Fibroblast of pulmonary artery (primary cell): ENCODE measurements at regions not wholly inside any gene's neighbourhood (a gene's known extent, or its start where the extent isn't known, plus 50 kb on each side); places are given as distances from the start of the nearest gene placed in this dataset.
A peak's percentile ranks its signal among the peaks of the same experiment; 100 is the strongest.

Experiments
- DNase-seq: peaks from one replicate; pipeline ENCODE4 v3.0.0-alpha.2; 2010; ENCODE audit warnings: low read depth
- H3K4me3 ChIP-seq: replicated peaks from 2 replicates; pipeline ENCODE4 v1.5.1; 2011; ENCODE audit warnings: low read depth, mild to moderate bottlenecking, control low read depth, low read length, moderate library complexity
- CTCF ChIP-seq: IDR thresholded peaks from 2 replicates; pipeline ENCODE4 v1.5.1; 2011; ENCODE audit warnings: mild to moderate bottlenecking, control low read depth, low read length, inconsistent platforms; ENCODE audit errors: missing control alignments

GRCh38 chr11:28505232-28505631 lies 397.0 kb downstream of the METTL15 start:
- no peak for DNase-seq
- no peak for TF ChIP-seq CTCF
- H3K4me3 ChIP-seq: no peak overlapping the region

- H3K4me3 ChIP-seq: no peak overlapping the region
- no peak for DNase-seq
- no peak for TF ChIP-seq CTCF
Measured at GRCh38 chr11:28504555-28505110, 396.4 kb downstream of the METTL15 start.

GRCh38 chr11:28495333-28495732 lies 387.1 kb downstream of the METTL15 start:
- TF ChIP-seq CTCF: no peak
- no peak overlapping the region for H3K4me3 ChIP-seq
- no peak for DNase-seq

- DNase-seq: peak; percentile 8
- no peak overlapping the region for H3K4me3 ChIP-seq
- TF ChIP-seq CTCF: no peak
Measured at GRCh38 chr11:28491431-28491830, 383.2 kb downstream of the METTL15 start.

- H3K4me3 ChIP-seq: no peak overlapping the region
- peak; percentile 55 for DNase-seq
- no peak for TF ChIP-seq CTCF
Measured at GRCh38 chr11:28490773-28491382, 382.7 kb downstream of the METTL15 start.

GRCh38 chr11:28488336-28488735 lies 380.1 kb downstream of the METTL15 start:
- no peak for TF ChIP-seq CTCF
- DNase-seq: no peak
- no peak overlapping the region for H3K4me3 ChIP-seq
